CD4-positive, alpha-beta T cell treated with Interleukin-15 for 1 hour (primary cell): ENCODE measurements at regions not wholly inside any gene's neighbourhood (a gene's known extent, or its start where the extent isn't known, plus 50 kb on each side); places are given as distances from the start of the nearest gene placed in this dataset.

Experiments used
- DNase-seq: peaks from one replicate; pipeline ENCODE4 v3.0.0-alpha.2; 2020

- no peak for DNase-seq
Observed at GRCh38 chr1:56340977-56341376, 238.4 kb downstream of the PLPP3 start.

DNA sequence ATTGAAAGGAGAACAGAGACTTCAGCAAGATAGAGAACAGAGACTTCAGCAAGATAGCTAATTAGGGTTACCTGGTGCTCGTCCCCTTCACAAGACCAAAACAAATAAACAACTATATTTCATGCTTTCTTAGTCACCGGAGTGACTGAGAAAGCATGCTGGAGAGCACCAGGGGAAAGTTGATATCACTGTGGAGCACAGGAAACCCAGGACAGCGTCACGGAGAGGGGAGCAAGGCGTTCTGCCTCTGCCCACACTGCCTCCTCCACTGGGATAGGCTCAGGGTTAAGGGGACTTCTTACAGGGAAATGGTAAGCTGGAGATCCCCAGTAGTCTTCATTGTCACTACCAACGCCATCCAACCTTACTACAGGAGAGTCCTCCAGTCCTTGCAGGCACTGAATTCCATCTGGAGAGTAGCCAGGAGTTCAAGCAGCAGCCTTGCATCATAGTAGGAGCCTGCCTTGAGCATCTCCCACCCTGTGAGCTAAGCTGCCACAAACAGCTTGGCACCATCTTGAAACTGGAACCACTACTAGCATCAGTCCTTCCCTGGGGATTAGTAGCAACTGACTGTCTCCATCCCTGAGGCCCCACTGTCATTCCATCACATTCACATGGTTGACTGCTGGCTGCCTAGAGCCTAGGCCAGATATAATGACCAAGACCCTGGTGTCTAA lies 239.4 kb downstream of the PLPP3 start:
- DNase-seq, result no peak

DNA sequence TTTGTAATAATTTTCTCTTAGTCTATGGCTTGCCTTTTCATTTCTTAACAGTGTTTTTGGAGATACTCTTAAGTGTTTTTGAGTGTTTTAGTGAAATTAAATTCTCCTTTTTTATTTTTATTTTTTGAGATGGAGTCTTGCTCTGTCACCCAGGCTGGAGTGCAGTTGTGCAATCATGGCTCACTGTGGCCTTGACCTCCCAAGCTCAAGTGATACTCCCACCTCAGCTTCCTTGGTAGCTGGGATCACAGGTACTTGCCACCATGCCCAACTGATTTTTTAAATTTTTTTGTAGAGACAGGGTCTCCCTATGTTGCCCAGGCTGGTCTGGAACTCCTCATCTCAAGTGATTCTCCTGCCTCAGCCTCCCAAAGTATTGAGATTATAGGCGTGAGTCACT lies 240.3 kb downstream of the PLPP3 start:
- no peak for DNase-seq

DNA sequence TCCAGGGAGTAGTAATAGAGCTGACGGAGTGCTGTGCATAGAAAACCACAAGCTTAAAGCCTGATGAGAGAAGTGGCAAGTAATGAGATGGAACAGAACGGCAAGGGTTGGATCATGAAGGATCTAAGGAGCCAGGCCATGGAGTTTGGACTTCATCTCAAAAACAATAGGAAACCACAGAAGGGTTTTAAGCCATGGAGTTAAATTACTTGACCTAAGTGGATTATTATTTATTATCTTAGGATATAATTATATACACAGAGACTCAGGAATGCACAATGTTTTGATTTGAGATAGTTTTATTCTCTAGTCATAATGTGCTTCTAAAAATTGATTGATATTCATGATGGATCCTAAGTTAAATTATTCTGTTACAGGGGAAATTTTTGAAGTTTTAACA lies 242.4 kb downstream of the PLPP3 start:
- DNase-seq, result no peak

DNA sequence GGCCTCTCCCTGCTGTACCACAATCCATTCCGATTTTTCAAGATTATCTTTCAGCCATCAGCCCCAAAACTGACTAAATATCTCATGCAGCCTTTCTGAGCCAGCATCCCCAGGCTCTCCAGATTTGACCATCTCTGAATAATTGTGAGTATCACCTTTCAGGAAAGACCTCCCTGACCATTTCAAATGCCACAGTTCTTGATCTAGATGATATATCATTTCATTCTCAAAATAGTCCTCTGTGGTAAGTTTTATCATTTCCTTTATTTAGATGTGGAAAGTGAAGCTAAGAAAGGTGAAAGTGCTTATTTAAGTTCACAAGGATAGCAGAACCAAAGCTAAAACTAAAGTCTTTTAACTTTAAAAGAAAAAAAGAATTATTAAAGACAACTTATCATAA lies 244.0 kb downstream of the PLPP3 start:
- DNase-seq, result no peak

DNA sequence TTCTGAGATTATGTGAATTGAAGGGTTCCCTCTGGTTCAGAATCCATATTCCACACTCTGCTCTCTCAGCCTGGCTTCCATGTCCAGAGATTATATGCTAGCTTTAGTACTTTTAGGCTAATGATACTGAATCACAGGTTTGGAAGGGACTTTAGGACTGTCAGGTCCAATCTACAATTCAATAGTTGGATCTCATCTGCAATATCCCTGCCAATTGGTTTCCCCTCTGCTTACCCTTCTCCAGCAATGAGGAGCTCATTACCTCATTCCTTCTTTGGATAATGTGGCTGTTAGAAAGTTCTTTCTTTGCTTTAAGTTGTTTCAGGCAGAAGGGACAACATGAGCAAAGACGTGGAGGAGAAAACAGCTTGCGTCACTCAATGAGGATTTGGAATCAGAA lies 245.3 kb downstream of the PLPP3 start:
- no peak for DNase-seq

GRCh38 chr1:56333461-56333860 lies 245.9 kb downstream of the PLPP3 start:
- DNase-seq, result no peak

- no peak for DNase-seq
Observed at GRCh38 chr1:56331892-56332567, 247.3 kb downstream of the PLPP3 start.

DNA sequence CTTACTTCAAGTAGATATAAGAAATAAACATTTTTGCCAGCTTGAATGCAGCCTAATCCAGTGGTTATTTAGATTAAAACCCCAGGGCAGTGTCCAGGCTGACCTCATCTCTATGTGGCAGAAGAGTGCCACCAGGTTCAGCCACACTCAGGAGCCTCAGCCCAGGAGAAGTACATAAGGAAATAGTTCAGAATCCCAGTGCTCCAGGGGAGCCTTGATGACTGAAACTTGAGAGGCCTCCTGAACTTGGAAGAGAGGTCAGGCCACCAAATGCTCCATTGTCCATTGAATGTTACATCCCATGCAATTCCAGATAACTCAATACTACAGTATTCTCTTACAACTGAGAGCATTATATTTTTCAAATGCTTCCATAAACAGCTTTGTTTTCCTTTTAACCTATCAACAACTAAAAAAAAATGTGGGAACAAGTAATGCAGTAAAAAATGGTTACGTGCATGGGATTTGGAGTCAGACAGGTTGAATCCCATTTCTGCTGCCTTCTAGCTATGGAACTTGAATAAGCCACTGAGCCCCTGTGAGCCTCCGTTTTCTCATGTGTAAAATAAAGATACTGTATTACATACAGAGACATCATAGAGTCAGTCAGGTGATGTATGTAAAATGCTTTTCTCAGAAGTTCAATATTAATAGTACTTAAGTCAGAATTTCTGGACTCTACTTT lies 248.0 kb downstream of the PLPP3 start:
- DNase-seq, result no peak

- no peak for DNase-seq
Observed at GRCh38 chr1:56330391-56331026, 248.9 kb downstream of the PLPP3 start.

DNA sequence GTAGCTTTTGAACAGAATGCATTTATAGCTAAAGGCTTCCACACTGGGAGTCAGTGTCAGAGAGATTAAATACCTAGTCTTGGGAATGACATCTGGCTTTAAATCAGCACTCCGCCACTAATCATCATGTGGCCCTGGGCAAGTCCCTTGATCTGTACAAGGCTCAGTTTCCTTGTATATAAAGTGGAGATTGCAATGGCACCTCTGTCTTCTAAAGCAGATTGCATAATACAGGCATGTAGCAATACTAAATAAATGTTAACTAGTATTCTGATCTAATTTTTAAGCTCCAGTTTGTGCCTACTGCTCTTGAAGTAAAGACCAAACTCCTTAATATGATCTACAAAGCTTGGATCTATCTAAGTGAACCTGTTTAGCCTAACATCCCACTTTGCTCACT lies 249.4 kb downstream of the PLPP3 start:
- DNase-seq, result no peak

DNA sequence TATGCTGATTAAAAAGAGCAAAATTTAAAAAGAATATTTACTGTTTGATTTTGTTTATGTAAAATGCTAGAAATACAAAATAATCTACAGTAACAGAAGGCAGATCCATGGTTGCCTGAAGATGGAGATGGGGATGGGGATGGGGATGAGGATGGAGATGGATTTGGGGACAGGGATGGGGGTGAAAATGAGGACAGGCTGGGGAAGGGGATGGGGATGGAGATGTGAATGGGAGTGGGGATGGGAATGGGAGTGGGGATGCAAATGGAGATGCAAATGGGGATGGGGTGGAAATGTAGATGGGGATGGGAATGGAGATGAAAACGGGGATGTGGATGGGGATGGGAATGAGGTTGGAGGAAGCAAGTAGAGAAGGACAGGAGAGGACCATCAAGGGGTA lies 252.2 kb downstream of the PLPP3 start:
- DNase-seq, result no peak

DNA sequence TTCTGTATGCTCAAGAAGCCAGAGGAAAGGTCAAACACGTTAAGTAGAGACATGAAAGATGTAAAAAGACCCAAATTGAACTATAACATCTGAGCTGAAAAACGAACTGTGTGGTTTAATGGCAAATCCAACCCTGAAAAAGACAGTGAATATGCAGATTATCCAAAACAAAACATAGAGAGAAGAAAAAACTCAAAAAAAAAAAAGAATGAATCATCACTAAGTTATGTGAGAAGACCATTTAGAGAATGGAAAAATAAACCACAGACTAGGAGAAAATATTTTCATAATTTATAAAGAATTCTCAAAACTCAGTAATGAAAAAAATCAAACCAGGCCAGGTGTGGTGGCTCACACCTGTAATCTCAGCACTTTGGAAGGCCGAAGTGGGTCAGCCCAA lies 253.3 kb downstream of the PLPP3 start:
- no peak for DNase-seq

- DNase-seq, result no peak
Observed at GRCh38 chr1:56324504-56324903, 254.9 kb downstream of the PLPP3 start.

GRCh38 chr1:56322211-56322610 lies 257.2 kb downstream of the PLPP3 start:
- no peak for DNase-seq

DNA sequence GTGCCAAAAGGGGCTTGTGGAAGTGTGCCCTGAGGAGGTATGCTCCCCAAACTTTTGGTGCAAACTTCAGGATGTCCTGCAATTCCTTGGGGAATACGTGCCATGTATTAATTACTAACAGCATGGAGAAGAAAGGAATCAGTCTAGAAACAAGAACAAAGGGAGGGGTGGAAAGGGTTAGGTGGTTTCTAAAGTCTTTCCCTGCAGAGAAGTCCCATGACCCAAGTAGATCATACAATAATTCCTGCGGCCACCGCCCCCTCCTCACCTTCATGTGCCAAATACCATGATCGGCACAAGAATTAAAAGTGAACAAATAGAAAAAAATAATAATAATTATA lies 258.2 kb downstream of the PLPP3 start:
- no peak for DNase-seq

DNA sequence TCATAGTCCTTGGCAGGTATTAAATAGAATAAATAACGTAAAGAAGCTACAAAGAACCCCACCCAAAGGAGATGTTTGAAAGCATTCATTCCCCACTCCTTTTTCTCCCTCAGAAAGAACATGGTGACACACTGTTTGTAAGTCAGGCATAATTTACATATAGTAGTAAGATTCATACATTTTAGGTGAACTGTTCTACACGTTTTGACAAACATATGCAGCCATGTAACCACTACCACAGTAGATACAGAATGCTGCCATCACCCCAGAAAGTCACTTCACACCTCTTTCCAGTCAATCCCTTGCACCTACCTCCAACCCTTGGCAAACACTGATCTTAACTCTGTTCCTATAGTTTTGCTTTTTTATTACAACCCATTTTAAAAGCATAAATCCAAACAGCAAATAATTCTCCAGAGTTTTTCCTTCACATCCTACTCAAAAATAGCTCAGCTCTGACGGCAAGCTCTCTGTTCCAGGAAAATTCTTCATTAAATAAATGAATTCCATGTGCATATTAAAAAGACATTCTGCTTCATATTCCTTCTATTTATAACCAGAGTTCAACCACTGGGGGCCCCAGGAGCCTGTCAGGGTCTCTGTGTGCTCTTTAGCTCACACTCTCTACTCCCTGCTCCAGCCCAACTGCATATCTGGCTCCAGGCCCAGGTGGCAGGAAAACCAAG lies 258.8 kb downstream of the PLPP3 start:
- DNase-seq, result no peak

GRCh38 chr1:56317722-56318121 lies 261.6 kb downstream of the PLPP3 start:
- no peak for DNase-seq

DNA sequence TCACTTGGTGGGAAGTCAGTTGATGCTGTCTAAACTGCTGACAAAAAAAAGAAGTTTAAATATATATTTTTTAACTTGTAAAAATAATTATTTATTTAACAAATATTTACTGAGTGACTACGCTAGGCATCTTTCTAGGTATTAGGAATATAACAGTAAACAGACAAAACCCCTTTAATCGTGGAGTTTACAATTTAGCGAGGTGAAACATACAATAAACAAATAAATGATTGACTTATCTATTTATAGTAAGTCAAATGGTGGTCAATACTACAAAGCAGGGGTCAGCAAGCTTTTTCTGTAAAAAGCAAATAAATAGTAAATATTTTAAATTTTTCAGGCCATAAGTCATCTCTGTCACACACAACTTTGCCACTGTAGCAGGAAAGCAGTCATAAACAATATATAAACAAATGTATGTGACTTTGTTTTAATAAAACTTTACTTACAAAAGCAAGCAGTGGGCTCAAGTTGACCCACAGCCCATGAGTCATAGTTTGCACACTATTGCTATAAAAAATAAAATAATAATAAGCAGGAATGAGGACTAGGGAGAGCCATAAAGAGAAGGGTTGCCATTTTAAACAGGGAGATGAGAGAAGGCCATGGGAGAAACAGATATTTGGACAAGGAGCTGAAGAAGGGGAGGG lies 263.9 kb downstream of the PLPP3 start:
- DNase-seq, result no peak

DNA sequence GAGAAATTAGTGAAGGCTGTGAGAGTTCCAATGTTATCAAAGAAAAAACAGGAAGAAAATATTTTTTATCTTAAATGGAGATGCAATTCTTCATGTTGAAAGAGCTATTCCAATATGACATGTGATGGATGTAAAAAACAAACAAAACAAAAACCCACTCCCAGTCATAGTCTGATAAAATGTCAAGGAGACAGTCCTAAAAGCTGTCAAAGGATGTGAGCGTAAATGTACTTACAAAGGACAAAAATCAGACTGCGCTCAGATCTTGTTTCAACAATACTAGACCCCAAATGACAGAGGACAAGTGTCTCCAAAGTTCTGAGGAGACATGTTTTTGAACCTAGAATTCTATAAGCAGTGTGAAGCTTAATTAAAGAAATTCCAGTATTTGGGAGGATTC lies 265.8 kb downstream of the PLPP3 start:
- DNase-seq, result no peak

DNA sequence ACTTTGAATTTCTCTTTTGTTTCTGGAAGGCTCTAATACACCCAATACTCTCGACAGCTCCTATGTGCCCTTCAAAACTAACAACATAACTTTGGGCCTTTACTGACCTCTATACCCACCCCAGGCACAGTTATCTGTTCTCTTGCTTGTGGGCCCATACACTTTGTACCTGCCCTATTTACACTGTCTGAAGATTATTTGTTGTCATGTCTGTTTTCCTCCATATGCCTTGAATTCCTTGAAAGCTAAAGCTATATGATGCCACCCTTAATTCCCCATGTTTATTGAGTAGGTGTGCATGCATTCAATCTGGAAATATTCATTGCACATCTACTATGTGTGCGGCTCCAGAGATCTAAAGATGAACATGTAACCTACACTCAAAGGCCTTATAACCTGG lies 267.6 kb downstream of the PLPP3 start:
- DNase-seq, result no peak

DNA sequence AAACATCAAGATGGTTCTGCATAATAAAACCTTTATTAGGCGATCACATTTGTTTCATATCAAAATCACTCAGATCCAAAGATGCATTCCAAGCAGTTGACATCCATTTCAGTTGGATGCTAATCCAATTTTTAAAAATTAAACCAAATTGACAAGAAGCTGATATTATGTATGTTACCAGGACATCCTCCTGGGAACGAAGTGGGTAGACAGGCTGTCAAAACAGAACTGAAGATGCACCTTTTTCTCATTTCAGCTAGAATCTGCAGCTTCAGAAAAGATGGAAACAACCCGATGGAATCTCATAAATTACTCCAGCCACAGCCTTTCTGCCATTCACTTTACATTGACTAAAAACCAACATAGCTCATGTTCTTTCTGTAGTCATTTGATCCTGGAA lies 268.4 kb downstream of the PLPP3 start:
- DNase-seq, result no peak

DNA sequence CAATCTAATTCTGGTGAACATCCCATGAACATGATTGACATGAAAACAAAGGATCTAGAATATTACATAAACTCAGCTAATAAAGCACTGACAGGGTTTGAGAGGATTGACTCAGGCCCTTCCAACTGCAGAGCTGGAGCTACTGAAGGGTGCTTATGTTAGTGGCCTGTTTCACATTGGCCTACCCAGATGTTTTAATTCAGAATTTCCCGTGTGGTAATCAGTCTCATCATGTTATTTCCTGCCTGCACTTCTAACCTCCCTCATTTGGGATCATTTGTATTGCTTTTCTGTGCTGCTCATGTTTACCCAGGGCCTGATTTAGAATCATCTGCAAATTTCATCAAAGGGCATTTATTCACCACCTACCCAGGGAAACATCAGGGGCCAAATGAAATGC lies 270.3 kb downstream of the PLPP3 start:
- DNase-seq, result no peak
